WTC11 (cell line): ENCODE measurements at regions not wholly inside any gene's neighbourhood (a gene's known extent, or its start where the extent isn't known, plus 50 kb on each side); places are given as distances from the start of the nearest gene placed in this dataset.

Experiments
- ATAC-seq: fragments of 200-7000 bp; cut with Tn5 transposase; 2 replicates; pipeline ENCODE4 v1.10.0; 2021; ENCODE audit warnings: mild to moderate bottlenecking, moderate library complexity
- CTCF ChIA-PET: fragments of 300-600 bp; sonication (Branson Sonifier 250); formaldehyde crosslinking; loops from one replicate; lab custom pipeline; 2021; ENCODE audit warnings: antibody characterized with exemption; lab: Charles Lee
- POLR2A ChIA-PET: fragments of 350-600 bp; sonication (Branson Sonifier 250); formaldehyde crosslinking; loops from one replicate; lab custom pipeline; 2021; ENCODE audit warnings: antibody characterized with exemption; lab: Charles Lee
- DNase-seq: peaks from one replicate; pipeline ENCODE4 v3.0.0; 2021; ENCODE audit warnings: low spot score
- H3K27ac Mint-ChIP-seq: 2 replicates; pipeline ENCODE4 v1.8.0; 2021; ENCODE audit warnings: mixed read lengths
- H3K27me3 Mint-ChIP-seq: 2 replicates; pipeline ENCODE4 v1.8.0; 2021; ENCODE audit warnings: low read depth, mild to moderate bottlenecking, moderate library complexity, mixed read lengths
- H3K36me3 Mint-ChIP-seq: 2 replicates; pipeline ENCODE4 v1.8.0; 2021; ENCODE audit warnings: mixed read lengths
- H3K4me1 Mint-ChIP-seq: 2 replicates; pipeline ENCODE4 v1.8.0; 2022; ENCODE audit warnings: mixed read lengths
- H3K4me3 Mint-ChIP-seq: 2 replicates; pipeline ENCODE4 v1.8.0; 2021; ENCODE audit warnings: mild to moderate bottlenecking, moderate library complexity, mixed read lengths
- H3K9me3 Mint-ChIP-seq: 2 replicates; pipeline ENCODE4 v1.8.0; 2021; ENCODE audit warnings: mixed read lengths
- AFF4 ChIP-seq: sonication (generic); formaldehyde crosslinking; IDR thresholded peaks from 2 replicates; pipeline ENCODE4 v1.8.1; 2023; ENCODE audit warnings: mild to moderate bottlenecking, missing genetic modification reagents, borderline replicate concordance
- ATF6 ChIP-seq: sonication (generic); formaldehyde crosslinking; IDR thresholded peaks from 2 replicates; pipeline ENCODE4 v1.8.1; 2023; ENCODE audit warnings: mild to moderate bottlenecking, missing genetic modification reagents
- CREB1 ChIP-seq: sonication (generic); formaldehyde crosslinking; IDR thresholded peaks from 2 replicates; pipeline ENCODE4 v1.8.0; 2023; ENCODE audit warnings: mild to moderate bottlenecking, missing genetic modification reagents
- EMX1 ChIP-seq: fragments of 250-450 bp; sonication (Bioruptor Pico); IDR thresholded peaks from 2 replicates; pipeline ENCODE4 v1.8.0; 2021; ENCODE audit warnings: mild to moderate bottlenecking
- FOXP1 ChIP-seq: sonication (generic); formaldehyde crosslinking; IDR thresholded peaks from 2 replicates; pipeline ENCODE4 v1.8.0; 2022; ENCODE audit warnings: missing genetic modification reagents, mild to moderate bottlenecking, moderate library complexity, borderline replicate concordance
- GRHL2 ChIP-seq: fragments of 250-450 bp; sonication (Bioruptor Pico); IDR thresholded peaks from 2 replicates; pipeline ENCODE4 v1.8.0; 2022; ENCODE audit warnings: mild to moderate bottlenecking, moderate library complexity; ENCODE audit not compliant: insufficient replicate concordance, severe bottlenecking
- IRF2 ChIP-seq: sonication (generic); formaldehyde crosslinking; IDR thresholded peaks from 2 replicates; pipeline ENCODE4 v1.8.0; 2022; ENCODE audit warnings: low read depth, missing genetic modification reagents, borderline replicate concordance
- JUN ChIP-seq: sonication (generic); formaldehyde crosslinking; IDR thresholded peaks from 2 replicates; pipeline ENCODE4 v1.8.0; 2023; ENCODE audit warnings: mild to moderate bottlenecking, missing genetic modification reagents
- MXD4 ChIP-seq: fragments of 250-450 bp; sonication (Bioruptor Pico); IDR thresholded peaks from 2 replicates; pipeline ENCODE4 v1.8.0; 2021; ENCODE audit warnings: mild to moderate bottlenecking, moderate library complexity, borderline replicate concordance
- NFYB ChIP-seq: sonication (generic); formaldehyde crosslinking; conservative IDR thresholded peaks from 2 replicates; pipeline ENCODE4 v1.8.0; 2022; ENCODE audit warnings: low read depth, missing genetic modification reagents
- PRRX2 ChIP-seq: fragments of 250-450 bp; sonication (Bioruptor Pico); IDR thresholded peaks from 2 replicates; pipeline ENCODE4 v1.8.0; 2021; ENCODE audit warnings: mild to moderate bottlenecking
- TEAD1 ChIP-seq: sonication (generic); formaldehyde crosslinking; IDR thresholded peaks from 2 replicates; pipeline ENCODE4 v1.8.0; 2022; ENCODE audit warnings: mild to moderate bottlenecking, missing genetic modification reagents
- USF1 ChIP-seq: sonication (generic); formaldehyde crosslinking; IDR thresholded peaks from 2 replicates; pipeline ENCODE4 v1.8.0; 2022; ENCODE audit warnings: mild to moderate bottlenecking, missing genetic modification reagents
- ZNF219 ChIP-seq: sonication (generic); formaldehyde crosslinking; IDR thresholded peaks from 2 replicates; pipeline ENCODE4 v1.8.0; 2023; ENCODE audit warnings: missing genetic modification reagents, mild to moderate bottlenecking, borderline replicate concordance
- TF ChIP-seq, protein P1 (sequence below): sonication (generic); formaldehyde crosslinking; conservative IDR thresholded peaks from 2 replicates; pipeline ENCODE4 v1.8.1; 2022; ENCODE audit warnings: mild to moderate bottlenecking, missing genetic modification reagents
- TF ChIP-seq, protein P2 (sequence below): sonication (generic); formaldehyde crosslinking; IDR thresholded peaks from 2 replicates; pipeline ENCODE4 v1.8.1; 2023; ENCODE audit warnings: mild to moderate bottlenecking, missing genetic modification reagents
- TF ChIP-seq, protein P3 (sequence below): sonication (generic); formaldehyde crosslinking; IDR thresholded peaks from 2 replicates; pipeline ENCODE4 v1.8.1; 2022; ENCODE audit warnings: missing genetic modification reagents, borderline replicate concordance

DNA sequence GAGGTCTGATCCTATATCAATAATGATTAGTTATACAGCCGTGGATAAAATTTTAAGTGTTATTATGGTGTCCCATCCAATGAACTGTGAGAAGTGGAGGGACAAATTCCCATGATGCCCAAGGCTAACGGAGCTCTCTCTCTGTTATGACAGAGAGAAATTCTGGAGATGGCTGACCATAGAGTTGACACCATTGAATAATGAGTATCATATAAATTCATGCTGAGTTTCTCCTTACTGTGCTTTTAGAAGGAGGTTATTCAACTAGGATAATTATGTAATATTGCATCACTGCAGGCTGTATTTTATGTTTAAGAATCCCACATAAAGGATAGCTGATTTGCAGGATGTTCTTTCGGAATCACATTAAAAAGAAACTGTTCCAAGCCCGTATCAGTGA is 82.9 kb downstream of the PYDC2 start:
- no peak for ATAC-seq
- POLR2A ChIA-PET: no interaction called here

More for the DNA sequence above, 82.9 kb downstream of the PYDC2 start:
- H3K27ac Mint-ChIP-seq: no peak overlapping the region
- H3K4me3 Mint-ChIP-seq: no peak overlapping the region
- H3K4me1 Mint-ChIP-seq: no peaks in the 10 kb centered on the region
- CTCF ChIA-PET: no interaction called here
- H3K36me3 Mint-ChIP-seq: peaks cover 28% of the 10 kb centered on the region
- no peak for DNase-seq
- H3K9me3 Mint-ChIP-seq: peaks cover 30% of the 10 kb centered on the region
- H3K27me3 Mint-ChIP-seq: peaks cover 4% of the 10 kb centered on the region; the same call in 1 of the 2 replicates
- TF ChIP-seq JUN (CRISPR knock-in tag): no peak
- TF ChIP-seq, protein P1, sequence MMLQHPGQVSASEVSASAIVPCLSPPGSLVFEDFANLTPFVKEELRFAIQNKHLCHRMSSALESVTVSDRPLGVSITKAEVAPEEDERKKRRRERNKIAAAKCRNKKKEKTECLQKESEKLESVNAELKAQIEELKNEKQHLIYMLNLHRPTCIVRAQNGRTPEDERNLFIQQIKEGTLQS (CRISPR knock-in tag): no peak
- TF ChIP-seq NFYB (CRISPR knock-in tag): no peak
- TF ChIP-seq PRRX2: no peak
- no peak for TF ChIP-seq IRF2 (CRISPR knock-in tag)
- TF ChIP-seq, protein P2, sequence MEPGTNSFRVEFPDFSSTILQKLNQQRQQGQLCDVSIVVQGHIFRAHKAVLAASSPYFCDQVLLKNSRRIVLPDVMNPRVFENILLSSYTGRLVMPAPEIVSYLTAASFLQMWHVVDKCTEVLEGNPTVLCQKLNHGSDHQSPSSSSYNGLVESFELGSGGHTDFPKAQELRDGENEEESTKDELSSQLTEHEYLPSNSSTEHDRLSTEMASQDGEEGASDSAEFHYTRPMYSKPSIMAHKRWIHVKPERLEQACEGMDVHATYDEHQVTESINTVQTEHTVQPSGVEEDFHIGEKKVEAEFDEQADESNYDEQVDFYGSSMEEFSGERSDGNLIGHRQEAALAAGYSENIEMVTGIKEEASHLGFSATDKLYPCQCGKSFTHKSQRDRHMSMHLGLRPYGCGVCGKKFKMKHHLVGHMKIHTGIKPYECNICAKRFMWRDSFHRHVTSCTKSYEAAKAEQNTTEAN (CRISPR knock-in tag): no peak
- no peak for TF ChIP-seq FOXP1
- no peak for TF ChIP-seq EMX1 (CRISPR knock-in tag)
- TF ChIP-seq MXD4: no peak
- TF ChIP-seq, protein P3, sequence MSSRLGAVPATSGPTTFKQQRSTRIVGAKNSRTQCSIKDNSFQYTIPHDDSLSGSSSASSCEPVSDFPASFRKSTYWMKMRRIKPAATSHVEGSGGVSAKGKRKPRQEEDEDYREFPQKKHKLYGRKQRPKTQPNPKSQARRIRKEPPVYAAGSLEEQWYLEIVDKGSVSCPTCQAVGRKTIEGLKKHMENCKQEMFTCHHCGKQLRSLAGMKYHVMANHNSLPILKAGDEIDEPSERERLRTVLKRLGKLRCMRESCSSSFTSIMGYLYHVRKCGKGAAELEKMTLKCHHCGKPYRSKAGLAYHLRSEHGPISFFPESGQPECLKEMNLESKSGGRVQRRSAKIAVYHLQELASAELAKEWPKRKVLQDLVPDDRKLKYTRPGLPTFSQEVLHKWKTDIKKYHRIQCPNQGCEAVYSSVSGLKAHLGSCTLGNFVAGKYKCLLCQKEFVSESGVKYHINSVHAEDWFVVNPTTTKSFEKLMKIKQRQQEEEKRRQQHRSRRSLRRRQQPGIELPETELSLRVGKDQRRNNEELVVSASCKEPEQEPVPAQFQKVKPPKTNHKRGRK: no peak
- TF ChIP-seq ZNF219 (CRISPR knock-in tag): no peak
- no peak for TF ChIP-seq TEAD1
- TF ChIP-seq AFF4 (CRISPR knock-in tag): no peak
- no peak for TF ChIP-seq USF1 (CRISPR knock-in tag)
- no peak for TF ChIP-seq GRHL2 (CRISPR knock-in tag)
- no peak for TF ChIP-seq ATF6
- no peak for TF ChIP-seq CREB1 (CRISPR knock-in tag)
